Dermis microvascular lymphatic vessel endothelial cell (primary cell): ENCODE measurements at regions not wholly inside any gene's neighbourhood (a gene's known extent, or its start where the extent isn't known, plus 50 kb on each side); places are given as distances from the start of the nearest gene placed in this dataset.

Experiments used
- DNase-seq, 2 donors: peaks; one replicate each; pipeline versions ENCODE4 v3.0.0 to v3.0.0-alpha.2; 2010; ENCODE audit warnings: low read depth in 2 of 2

DNA sequence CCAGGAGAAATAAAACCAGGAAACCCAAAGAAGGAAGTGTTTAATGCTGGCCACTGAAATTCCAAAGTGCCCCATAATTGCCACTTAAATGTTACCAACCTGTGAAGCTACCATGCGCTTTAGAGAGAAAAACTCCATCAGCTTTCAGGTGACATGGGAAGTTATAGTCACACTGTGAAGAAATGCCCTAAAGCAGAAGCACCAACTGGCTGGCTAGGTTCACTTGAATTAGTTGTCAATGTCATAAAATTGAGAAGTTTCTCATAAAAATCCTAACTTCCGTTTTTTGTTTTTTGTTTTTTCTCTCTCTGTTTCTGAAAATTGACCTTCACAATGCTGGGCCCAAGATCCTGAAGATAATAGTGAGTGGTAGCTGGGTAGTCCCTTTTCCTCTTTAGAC lies 167.9 kb upstream of the CTNNB1 start:
- no peak for DNase-seq

DNA sequence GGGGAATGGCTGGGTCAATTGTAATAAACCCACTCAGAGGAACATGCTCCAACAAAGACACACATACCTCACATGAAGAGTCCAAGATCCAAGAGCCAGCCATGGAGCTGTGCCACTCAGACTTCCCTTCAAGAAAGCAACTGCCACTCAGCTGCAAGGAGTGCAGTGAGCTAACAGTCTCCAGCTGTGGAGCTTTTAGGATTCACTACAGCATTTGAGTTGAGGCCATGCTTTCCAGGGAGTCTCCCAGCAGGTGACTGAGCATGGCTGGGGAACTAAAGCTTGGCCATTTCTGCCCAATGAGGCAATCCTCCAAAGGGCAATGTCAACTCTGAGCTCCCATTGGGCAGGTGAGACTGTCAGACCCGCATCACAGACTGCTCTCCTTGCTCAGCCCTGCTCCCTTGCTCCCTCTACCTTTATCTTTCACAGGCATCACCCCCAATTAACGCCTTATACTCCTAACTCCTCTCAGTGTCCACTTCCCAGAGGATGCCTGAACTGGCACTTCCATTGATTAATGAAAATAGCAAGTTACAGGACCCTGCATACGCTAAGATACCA lies 165.3 kb upstream of the CTNNB1 start:
- no peak for DNase-seq

DNA sequence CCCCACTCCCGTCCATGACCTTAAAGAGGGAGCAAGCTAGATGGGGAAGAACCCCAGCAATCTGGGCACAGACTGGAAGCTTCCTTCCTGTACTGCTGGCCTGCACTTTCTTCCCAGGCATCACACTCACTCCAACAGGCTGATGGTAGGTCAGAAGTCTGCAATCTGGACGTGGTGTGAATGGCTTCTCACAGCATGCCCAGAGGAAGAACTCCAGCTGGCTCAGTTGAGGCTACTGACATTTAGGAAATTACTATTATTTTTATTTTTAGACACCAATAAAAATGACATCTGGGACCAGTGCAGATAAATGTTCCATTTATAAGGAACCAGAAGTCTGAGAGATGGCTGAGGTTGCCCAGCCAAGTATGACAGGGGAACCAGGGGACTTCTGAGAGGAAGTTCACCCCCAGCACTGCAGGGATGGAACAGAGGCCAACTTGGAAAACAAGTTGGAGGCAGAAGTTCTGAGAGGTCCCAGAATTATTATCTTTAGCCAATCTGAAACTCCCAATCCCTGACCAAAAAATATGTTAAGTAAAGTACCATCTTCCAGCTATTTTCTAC lies 163.8 kb upstream of the CTNNB1 start:
- DNase-seq: peak in 1 of 2 donors; percentile 13

DNA sequence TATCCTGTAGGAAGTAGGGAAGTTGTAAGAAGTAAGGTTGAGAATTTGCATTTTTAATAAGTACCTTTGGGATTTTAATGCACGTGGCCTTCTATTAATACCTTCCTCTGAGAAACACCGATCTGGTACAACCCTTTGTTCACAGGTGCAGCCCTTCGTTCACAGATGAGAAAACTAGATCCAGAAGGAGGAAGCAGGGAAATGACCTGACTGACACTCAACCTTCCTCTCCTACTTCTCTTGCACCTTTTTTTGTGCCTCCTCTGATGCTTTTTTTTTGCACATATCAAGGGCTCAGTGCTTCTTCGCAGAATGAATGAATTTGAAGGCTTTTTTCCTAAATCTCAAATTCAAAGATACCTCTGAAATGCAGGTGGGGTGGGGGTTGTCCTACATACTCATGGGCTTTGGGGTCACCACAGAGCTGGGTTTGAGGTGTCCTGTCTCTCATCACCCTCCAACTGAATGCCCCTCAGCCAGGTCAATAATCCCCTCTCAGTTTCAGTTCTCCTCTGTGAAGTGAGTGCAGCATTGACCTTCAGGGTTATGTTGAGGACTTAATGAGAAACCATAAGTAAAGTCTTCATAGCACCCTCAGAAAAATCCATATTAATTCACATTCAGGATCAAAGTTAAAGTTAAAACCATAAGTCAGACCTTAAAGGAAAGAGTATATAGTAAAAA lies 161.5 kb upstream of the CTNNB1 start:
- no peak for DNase-seq

DNA sequence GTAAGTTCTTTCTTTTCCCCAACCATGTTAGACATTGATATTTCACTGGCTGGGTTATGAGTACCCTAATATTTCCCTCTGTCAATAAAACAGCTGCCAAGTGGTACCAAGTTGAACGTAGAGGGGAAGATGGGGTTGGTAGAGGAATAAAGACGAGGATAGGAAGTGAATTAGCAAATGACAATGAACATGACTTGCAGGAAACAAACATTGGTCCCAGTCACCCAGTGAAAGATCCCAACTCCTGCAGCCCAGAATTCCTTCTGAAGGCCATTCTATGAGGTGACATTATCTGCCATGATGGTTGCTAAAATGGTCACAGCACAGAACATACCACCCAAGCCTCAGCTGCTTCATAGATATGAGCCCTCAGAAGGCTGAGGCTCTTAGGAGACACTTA lies 159.0 kb upstream of the CTNNB1 start:
- no peak for DNase-seq

DNA sequence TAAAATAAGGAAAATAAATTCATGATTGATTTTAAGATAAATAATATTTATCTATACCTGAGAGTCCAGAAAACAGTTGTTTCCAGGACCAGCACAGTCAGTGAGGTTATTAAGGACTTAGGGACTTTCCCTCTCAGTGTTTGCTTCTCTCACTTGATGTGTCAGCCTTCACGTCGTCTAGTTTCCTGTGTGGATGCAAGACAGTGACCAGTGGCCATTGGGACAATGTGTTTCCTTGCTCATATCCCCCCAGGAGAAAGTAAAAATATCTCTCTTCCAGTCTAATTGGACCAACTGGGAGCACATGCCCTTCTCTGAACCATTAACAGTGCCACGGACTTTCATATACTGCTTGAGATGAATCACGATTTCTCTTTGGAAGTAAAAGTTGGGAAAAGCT lies 157.8 kb upstream of the CTNNB1 start:
- DNase-seq: peak in 1 of 2 donors; percentile 52

DNA sequence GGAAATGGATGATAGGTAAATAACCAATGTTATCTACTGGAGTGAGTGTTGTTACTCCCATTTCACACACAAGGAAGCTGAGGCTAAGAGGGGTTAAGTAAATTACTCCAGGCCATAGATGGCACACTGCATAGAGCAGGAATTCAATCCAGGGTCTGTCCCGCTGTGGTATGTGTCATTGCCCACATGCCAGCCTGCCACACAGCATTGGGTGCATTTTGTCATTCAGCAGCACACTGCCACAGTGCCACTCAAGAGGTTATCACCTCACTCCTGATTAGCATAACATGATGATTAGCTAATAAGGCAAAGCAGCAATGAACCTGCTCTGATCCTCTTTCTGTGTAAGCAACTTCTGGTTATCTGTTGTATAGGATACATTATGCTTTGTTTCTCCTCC lies 157.4 kb upstream of the CTNNB1 start:
- DNase-seq: no peak

DNA sequence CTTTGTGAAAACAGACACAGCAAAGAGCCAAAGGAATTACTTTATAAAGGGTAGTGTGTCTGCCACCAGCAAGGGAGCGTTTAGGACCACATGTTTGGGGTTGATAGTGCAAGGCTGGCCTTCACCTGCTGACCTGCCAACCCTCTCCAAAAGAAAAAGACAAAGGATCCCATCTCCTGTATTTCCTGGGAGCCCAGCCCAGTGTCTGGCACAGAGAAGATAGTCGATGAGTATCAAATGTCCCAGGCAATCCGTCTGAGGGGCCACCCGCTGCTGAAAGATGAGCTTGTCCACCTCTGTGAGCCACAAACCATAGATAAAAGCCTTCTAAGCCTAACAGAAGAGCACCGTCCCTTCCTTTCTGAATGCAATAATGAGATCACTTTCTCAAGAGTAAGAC lies 154.8 kb upstream of the CTNNB1 start:
- no peak for DNase-seq

DNA sequence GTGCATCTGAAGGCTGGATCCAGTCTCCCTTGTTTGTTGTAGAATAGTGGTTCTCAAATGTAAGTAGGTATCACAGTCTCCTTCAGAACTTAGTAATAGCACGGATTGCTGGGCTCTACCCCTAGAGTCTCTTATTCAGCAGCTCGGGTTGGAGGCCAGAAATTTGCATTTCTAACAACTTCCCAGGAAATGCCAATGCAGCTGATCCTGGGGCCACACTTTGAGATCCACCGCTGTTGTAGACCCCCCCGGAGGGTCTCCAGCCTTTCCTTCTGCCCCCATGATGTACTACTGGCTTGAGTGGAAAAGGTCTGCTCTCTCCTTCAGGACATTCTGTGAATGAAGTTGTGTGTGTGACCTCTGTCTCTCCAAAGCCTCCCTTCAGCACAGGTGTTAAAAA lies 153.8 kb upstream of the CTNNB1 start:
- DNase-seq: no peak

DNA sequence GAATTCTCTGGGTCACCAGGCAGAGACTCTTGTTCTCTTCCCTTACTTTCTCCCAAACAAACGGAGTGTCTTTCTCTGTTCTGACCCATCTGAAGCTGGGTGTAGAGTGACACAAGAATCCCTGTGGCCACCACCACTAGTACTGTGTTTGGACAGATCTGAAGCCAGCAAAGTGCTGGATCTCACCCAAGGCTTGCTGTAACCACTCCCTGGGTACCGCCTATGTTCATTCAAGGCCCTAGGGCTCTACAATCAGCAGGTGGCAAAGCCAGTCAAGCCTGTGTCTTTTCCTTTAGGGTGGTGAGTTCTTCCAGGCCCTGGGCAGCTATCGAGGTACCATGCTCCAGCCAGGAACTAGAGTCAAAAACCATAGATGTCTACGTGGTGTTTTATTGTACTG lies 149.2 kb upstream of the CTNNB1 start:
- DNase-seq: no peak

DNA sequence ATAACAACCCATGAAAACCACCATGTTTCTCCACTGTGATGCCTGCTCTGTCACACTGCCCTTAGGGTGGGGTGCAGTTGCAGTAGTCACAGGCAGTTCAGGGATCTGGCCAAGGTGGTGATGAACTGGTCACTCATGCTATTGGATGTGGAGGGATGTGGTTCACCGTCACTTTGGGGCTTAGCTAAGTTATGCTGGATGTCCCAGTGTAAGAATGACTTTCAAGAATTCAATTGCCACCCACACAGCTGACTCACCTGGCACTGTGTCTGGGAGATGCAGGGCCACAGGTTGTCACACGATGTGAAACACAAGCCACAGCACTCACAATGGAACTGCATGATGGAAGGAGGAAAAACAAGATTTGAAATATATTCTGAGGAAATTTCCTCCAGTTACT lies 146.1 kb upstream of the CTNNB1 start:
- no peak for DNase-seq

DNA sequence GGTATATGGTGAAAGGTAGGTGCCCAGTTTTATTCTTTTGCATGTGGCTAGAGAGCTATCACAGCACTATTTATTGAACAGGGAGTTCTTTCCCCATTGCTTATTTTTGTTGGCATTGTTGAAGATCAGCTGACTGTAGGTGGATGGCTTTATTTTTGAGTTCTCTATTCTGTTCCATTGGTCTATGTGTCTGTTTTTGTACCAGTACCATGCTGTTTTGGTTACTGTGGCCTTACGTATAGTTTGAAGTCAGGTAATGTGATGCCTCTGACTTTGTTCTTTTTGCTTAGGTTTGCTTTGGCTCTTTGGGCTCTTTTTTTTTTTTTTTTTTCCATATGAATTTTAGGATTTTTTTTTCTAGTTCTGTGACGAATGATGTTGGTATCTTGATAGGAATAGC lies 139.2 kb upstream of the CTNNB1 start:
- DNase-seq: peak; percentile 37 to 81

DNA sequence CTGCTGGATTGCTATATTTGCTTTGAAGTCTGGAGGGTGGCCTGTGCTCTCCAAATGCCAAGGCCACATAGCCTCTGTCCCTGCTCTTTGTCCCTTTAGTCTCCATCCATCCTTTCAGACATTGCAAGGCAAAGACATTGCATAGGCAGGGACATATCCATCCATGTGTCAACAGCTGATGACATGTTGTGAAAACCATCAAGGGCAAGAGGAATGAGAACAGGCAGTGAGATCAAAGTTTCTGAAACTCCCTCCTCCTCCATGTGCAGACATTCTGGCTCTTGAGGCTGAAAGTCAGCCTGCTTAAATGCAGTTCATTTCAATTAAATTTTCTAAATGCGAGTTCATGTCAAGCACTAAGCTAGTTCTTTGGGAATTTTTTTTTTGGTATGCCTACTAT lies 135.2 kb upstream of the CTNNB1 start:
- DNase-seq: no peak

DNA sequence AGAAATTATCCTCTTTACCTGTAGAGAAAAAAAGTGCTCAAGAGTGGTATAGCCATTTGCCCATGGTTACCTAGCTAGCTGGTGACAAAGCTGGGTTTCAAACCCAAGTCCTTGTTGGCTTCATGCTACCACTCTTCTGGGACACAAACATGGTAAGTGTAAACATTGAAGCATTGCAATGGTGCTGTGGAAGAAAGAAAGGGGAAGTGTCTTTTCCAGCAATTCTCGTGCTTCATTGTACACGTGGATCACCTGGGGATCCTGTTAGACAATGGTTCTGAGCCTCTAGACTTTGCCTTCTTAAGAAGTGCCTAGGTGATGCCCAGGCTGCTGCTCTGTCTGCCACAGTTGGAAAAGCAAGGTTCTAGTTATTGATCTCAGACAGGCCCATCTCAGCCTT lies 134.8 kb upstream of the CTNNB1 start:
- no peak for DNase-seq

DNA sequence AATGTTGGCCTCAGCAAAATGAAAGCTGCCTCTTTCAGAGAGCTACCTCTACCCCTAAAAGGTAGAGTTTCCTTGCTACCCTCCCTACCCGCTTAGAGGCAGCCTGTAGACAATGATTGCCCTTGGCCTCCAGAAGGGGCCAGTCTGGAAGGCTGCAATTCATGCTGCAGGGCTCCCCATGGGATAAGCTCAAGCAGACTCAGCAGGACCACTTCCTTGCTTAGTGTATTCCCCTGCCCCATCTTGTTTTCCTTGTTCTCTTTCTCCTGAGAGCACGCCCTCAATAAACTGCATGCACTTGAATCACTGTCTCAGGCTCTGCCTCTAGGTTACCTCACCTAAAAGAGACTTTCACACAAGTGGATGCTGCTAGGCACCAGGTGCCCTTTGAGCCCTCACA lies 134.0 kb upstream of the CTNNB1 start:
- no peak for DNase-seq

DNA sequence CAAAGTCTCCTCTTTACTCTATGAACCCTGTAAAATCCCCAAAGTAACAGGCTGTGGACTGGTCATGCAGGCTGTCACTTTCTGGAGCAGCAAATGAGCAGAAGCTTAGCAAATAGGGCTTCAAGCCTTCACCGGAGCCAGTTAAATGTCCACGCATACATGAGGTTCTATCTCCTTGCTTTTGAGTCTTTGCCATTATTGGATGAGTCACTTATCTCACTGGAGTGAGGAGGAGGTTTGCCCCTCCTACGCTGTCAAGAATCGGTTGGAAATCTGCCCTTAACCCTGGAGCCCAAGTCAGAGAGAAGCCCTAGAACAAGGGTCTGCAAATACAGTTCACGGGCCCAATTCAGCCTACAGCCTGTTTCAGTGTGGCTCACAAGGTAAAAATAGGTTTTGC lies 126.1 kb upstream of the CTNNB1 start:
- no peak for DNase-seq

DNA sequence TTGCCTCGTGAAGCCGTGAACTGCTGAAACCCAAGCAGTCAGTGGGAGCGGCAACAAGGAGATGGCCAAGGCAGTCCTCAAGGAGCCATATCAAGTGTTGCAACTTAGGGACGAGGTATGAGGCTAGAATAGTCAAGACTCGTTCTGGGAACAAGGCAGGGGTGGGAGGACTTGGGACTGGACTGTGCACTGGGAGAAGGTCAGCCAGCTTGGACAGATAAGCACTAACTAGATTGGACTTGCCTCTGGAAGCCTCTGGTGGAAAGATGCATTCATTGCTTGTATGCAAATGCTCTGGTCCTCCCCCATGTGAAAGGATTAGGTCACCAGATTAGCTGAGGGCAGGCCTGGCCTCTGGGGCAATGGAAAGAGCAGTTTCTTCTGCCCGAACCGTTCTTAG lies 123.3 kb upstream of the CTNNB1 start:
- no peak for DNase-seq

DNA sequence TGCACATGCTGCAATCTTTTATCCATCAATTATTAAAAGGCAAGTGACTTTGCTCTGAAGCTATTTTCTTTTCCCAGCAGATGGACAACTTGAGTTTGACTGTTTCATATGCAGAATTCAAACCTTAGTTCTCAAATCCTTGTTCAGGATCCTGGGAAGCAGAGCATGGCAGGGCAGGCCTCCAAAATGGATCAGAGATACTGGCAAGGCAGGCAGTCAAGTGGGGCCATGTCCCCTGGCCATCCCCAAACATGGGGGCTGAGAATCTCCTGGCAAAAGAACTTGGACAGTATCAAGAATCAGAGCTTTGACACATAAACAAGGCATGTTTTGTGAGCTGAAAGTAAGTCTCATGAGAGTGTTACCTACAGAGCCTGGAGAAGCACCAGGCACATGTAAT lies 122.9 kb upstream of the CTNNB1 start:
- no peak for DNase-seq

DNA sequence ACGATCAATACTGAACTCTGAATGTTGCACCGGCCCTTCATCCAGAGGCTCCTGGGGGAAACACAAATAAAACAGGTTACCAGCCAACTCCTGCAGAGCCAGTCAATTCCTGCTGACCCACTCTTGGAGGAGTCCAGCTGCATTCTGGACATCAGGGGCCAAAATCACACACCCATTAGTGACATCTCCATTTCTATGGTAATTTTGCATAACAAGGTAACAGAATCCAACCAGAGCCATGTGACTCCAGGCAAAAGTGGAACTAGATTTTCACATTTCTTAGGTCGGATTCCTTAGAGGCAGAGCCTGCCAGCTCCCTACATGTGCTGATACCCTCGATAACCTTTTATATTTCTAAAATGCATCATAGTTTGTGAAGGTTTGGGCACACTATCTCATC lies 119.2 kb upstream of the CTNNB1 start:
- DNase-seq: no peak

DNA sequence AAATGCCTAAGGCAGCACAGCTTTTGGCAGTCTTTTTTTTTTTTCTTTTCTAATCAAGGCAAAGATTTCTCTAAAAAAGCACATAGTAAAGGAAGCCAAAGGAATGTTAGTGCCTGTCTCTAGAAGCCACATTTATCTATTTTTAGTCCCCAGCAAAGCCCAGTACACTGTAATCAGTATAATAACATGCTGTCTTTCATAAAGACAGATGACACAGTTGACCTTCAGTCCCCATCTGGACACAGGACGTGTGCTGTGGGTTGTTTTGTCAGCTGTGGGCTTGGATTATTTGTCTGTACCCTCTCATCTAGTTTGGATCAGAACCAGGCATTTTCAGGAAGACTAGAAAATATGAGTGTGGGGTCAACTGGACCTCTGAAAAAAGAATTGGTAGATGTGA lies 110.4 kb upstream of the CTNNB1 start:
- peak in 1 of 2 donors; percentile 25 for DNase-seq

DNA sequence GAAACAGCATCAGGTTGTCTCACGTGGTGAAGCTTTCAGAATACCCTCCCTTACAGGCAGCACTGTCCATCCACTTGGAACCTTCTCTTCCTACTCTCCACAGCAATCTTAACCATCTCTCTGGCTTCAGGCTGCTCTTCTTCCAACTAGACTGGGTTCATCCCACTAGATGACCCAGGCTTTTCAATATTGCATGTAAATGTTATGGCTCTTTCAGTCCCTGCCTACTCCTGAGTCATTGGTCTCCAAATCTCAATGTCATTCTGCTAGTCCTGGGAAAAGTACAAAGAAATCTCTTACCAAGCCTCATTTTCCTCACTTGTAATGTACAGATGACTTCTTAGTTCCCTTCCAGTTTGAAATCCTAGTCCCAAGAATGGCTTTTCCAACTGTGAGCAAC lies 109.7 kb upstream of the CTNNB1 start:
- DNase-seq: no peak

DNA sequence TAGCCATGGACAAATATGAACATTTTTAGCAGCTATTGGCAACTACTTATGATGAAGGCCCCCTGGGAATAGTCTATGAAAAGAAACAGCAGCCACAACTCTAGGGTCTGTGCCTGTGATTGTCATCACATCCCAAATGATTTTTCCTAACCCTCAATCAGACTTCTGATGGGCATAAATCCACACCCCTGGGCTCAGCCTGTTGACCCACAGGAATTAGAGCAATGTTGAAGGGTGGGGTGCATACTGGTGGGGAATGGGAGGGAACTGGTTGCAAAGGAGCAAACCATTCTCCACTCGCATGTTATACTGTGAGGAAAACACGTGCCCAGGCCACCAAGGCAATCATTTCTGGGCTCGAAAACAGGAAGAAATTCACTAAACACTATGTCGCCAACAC lies 106.5 kb upstream of the CTNNB1 start:
- DNase-seq: no peak

DNA sequence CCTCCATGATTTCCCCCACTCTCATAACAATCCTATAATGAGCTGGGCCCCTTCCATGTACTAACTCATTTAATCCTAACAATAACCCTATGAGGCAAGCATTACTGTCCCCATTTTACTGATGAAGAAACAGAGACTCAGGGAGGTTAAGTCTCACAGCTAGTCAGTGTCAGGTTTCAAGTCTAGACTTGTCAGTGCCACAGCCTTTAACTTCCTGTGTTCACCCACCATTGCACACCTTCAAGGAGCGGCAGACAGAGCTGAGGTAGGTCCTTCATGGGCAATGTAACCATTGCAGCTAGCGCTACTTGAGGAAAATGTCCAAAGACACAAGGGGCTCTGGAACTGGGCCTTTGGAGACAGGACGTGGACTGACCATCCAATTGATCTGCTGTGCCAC lies 105.8 kb upstream of the CTNNB1 start:
- DNase-seq: no peak

DNA sequence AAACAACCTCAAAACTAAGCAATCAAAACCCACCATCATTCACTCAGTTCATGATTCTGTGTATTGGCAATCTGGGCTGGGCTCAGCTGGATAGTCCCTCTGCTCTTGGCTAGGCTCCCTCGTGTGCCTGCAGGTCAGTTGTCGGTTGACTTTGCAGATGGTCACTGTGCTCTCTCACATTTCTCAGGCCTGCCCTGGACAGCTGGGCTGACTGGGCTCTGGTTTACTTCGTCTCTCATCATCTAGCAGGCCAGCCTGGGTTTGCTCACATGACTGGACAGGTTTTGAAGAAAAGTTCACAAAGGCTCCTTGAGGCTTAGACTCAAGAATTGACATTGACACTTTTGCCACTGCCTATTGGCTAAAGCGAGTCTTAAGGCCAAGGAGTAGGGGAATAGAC lies 105.0 kb upstream of the CTNNB1 start:
- no peak for DNase-seq
